GM21619 (cell line): ENCODE measurements at regions not wholly inside any gene's neighbourhood (a gene's known extent, or its start where the extent isn't known, plus 50 kb on each side); places are given as distances from the start of the nearest gene placed in this dataset.

Source experiments
- ATAC-seq: cut with Tn5 transposase; IDR thresholded peaks from one replicate; pipeline ENCODE4 v1.9.1; 2021; ENCODE audit not compliant: unreplicated experiment

GRCh38 chr12:90333939-90334338 is 621.0 kb downstream of the CCER1 start:
- ATAC-seq, result no peak

DNA sequence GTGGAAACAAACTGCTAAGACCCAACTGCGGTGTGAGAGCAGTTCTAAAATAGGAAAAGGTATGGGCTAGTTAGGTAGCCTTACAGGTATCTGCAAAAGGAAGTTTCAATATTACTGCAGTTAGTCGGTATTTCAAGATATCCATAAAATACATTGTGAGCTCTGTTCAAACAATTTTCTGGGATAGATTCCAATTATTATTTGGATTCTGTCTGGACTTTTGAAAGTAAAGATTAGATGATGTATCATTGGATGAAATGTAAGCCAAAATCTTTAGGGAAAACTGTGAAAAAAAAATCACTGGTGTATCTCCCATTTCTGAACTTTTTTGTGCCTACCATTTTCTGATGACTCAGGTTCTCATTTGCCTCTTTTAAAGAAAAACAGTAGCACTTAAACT is 621.6 kb downstream of the CCER1 start:
- ATAC-seq, result no peak

DNA sequence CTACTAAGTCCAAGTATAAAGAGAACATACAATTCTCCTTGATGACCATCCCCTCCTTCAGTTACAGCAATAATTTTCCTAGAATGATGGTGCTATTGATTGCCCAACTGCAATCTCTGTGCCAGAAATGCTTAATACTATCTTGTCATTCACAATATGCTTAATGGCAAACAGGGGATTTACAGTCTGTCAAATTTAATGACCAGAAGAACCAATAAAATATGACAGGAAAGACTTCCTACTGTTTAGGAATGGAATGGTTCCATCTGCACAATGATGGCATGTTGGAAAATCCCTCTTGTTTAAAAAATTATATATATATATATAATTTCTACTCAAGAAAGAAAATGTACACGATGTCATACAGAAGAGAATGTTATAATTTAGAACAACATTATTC is 623.2 kb downstream of the CCER1 start:
- ATAC-seq, result no peak

GRCh38 chr12:90331262-90331661 is 622.6 kb upstream of the ATP2B1 start:
- no peak for ATAC-seq

DNA sequence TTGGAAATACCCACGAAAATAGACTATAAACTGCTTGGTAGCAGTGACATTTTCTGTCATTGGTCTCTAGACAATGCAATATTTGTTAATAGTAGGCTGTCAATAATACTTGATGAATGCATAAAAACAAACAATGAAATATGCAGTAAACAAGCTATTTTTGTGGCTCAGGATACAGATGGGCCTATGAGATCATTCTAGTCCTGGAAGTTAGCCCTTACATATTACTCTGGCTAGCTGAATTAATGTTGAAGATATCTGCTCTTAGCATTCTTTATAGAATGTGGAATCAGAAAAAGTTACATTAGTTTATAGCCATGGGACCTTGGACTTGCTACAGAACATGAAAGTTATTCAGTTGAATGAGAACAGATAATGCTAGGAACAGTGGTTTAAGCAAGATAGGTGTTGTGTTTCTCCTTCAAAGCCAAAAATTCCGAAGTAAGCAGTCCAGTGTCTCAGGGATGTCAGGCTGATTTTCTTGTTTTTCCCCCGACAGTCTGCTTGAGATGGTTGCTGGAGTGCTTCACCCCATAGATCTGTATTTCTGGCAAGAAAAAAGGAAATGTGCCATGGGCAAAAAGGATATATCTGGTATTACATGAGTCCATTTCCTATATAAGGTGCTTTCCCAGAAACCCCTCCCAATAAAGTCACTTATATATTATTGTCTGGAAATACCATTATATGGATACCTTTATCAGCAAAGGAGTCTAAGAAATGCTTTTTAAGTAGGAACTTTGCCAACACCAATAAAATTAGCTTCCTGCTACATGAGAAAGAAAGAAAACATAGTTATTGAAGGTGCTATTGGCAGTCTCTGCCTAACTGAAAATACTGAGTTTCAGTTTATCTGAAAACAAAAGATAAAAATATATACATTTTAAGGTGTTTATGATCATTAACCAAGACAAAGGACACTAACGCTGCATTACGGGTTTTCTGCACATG is 619.4 kb upstream of the ATP2B1 start:
- ATAC-seq, result no peak

DNA sequence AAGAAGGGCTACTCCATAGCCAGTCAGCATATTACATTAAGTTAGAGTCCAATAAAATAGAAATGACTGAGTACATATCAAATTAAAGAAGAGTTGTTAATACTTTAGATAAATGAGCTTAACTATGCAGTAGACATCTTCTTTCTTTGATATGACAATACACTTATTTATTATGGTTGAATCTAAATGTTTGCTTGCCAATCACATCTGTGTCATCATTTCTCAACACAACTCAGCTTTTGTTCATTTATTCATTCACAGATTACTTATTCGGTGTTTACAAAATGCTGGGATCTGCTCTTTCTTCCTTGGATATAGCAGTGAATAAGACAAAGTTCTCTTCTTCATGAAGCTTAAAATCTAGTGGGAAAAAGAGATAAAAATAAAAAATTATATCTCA is 614.6 kb upstream of the ATP2B1 start:
- ATAC-seq, result no peak

GRCh38 chr12:90322006-90322405 is 613.4 kb upstream of the ATP2B1 start:
- no peak for ATAC-seq

DNA sequence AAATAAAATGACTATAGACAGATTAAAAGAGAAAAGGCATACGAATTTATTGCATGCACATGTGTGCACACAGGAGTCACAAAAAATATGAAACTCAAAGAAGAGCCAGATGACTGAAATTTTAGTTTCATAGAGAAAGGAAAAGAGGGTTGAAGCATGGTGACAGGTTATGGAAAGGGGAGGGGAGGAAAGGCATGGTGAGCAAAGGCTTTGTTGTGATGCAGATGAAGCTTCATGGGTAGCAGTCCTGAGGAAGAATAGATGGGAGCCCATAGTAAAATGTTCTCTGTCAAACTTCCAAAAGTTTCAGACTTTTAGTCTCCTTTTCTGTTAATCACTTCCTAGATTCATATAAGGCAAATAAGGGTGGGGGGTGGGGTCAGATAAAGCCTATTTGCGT is 612.7 kb upstream of the ATP2B1 start:
- no peak for ATAC-seq

GRCh38 chr12:90311561-90311960 is 602.9 kb upstream of the ATP2B1 start:
- no peak for ATAC-seq

DNA sequence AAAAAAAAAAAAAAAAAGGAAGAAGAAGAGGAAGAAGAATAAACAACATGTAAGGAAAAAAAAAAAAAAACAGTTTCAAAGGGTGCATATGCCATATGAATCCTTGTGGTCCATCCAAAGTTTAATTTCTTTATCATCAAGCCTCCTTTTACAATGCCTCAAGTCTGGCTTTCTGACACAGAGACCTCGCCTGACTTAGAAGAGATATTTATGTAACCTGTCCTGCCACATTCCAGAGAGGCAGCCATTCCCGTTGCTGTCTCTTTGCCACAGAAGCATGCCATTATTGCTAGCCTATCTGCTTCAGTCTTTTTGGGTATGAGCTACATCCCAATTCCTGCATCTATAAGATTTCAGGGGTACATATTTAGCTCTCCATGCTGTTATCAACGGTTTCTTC is 596.7 kb upstream of the ATP2B1 start:
- ATAC-seq, result no peak

GRCh38 chr12:90304231-90304630 is 595.6 kb upstream of the ATP2B1 start:
- no peak for ATAC-seq

- no peak for ATAC-seq
Observed at GRCh38 chr12:90303771-90304170, 595.1 kb upstream of the ATP2B1 start.

DNA sequence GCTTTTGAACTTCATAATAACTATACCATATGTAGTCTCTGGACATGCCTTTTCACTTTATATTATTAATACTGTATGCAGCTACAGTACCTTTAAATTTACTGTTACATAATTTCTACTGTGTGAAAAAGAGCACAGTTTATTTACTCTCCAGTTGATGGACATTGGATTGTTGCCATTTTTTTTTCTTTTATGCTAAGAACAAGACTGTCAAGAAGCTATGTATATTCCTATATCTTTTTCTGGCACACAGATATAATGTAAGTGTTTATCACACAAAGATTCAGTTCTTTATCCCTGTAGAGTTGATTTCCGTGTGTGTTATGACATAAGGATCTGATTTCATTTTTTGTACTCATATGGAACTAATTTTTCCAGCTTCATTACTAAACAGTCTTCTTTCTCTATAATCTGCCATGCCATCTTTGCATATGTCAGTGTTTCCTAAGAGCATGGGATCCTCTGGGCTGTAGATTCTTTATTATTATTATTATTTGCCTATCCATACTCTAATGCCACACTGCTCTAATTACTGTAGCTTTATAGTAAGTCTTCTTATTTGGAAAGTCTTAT is 593.0 kb upstream of the ATP2B1 start:
- ATAC-seq, result no peak

DNA sequence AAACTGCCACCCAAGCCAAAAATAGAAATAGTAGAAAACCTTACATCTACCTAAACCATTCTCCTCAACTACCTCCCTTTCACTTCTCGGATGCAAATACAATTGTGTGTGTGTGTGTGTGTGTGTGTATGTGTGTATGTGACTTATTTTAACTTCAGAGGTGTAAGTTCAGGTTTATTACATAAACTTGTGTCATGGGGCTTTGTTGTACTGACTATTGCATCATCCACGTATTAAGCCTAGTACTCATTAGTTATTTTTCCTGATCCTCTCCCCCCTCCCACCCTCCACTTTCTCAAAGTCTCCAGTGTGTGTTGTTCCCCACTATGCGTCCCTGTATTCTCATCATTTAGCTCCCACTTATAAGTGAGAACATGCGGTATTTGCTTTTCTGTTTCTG is 592.5 kb upstream of the ATP2B1 start:
- no peak for ATAC-seq

DNA sequence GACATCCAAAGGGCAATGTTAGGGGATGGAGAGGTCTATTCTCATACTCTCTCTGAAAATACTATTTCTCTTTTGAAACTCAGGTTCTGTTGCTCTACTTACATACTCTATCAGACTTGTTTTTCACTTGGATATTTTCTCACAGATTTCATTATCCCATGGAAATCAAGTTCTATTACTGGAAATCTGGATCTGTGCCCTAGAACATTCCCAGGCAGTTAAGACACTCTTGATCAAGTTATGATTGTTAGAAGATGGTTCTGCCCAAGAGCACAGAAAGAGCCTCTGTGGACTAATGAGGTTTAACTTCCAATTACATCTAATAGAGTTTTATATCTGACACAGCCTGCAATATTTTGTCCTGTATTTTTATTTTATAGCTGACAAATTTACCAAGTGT is 591.0 kb upstream of the ATP2B1 start:
- ATAC-seq, result peak; percentile 7

- peak; percentile 98 for ATAC-seq
Observed at GRCh38 chr12:90299121-90299520, 590.5 kb upstream of the ATP2B1 start.

GRCh38 chr12:90298289-90298948 is 589.8 kb upstream of the ATP2B1 start:
- ATAC-seq, result peak; percentile 33

- ATAC-seq, result no peak
Observed at GRCh38 chr12:90295858-90296257, 587.2 kb upstream of the ATP2B1 start.

GRCh38 chr12:90292183-90292582 is 583.5 kb upstream of the ATP2B1 start:
- ATAC-seq, result no peak

DNA sequence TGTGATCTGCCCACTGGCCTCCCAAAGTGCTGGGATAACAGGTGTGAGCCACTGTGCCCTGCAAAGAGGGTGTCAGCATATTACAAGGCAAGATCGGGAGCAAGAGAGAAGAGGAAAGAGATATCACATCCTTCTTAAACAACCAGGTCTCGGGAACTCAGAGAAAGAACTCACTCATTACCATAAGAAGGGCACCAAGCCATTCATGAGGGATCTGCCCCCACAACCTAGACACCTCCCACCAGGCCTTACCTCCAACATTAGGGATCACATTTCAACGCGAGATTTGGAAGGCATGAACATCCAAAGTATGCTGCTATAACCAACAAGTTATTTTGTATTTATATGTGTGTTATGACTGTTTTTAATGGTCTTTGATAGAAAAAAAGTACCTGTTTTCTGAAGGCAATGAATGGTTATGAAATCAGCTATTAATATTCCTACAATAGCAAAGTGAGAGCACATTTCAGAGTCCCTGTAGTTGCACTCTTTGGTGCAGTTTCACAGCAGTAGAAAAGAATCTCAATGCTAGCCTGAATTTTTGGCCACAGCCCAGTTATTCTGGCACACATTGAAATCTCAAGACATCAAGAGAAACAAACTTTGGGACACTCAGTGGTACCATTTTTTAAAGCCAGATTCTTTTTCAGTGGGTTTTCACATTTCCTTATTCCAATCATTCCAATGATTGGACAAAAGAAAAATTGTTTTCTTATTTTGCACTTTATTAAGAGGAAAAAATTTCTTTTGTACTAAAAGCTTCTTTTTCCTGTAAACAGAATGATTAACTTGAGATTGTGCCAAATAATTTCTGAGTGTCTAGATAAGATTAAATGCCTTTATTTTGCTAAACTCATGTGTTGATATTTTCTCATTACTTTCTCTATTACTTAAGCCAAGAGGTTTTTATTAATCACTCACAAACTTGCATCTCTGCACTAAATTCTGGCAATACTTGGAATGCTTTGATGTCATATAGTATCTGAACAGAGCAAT is 582.6 kb upstream of the ATP2B1 start:
- ATAC-seq, result no peak

- ATAC-seq, result no peak
Observed at GRCh38 chr12:90287585-90287984, 578.9 kb upstream of the ATP2B1 start.
